ENCODE measurements at regions not wholly inside any gene's neighbourhood (a gene's known extent, or its start where the extent isn't known, plus 50 kb on each side); places are given as distances from the start of the nearest gene placed in this dataset.

DNA sequence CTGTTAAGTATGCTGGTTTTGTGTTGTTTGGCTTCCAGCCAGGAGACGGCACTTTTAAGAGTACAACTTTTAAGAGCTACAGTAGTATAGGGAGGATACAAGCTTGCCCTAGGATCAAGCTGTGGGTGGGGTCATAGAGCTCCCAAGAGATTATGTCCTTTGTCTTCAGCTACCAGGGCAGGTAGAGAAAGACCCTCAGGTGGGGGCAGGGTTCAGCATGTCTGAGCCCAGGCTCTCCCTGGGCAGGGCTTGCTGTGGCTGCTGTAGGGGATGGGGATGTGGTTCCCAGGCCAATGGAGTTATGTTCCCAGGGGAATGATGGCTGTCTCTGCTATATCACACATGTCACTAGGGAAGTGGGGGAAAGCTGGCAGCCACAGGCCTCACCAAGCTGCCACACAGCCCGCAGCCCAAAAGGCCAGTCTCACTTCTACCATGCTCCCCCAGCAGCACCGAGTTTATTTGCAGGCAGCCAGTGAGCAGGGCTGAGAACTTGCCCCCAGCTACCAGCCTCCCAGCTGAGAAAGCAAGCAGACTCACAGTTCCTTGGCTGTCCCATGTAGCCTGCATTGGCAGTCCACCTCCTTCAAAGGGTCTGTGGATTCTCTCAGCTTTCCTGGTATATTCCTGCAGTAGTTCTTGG lies 105.7 kb upstream of the ERBB4 start:
- DNase-seq (ENCODE audit: low spot score) (no peak), ATAC-seq (ENCODE audit: low read depth) (no peak)
- H3K9me3 ChIP-seq (ENCODE audit: severe bottlenecking), result no peaks in the 10 kb centered on the region
- H3K27me3 ChIP-seq (ENCODE audit: insufficient read depth, poor library complexity, severe bottlenecking), result no peaks in the 10 kb centered on the region
- no peak for TF ChIP-seq CTCF (IDR thresholded peaks at IDR 0.05; ENCODE audit: poor library complexity, severe bottlenecking)
- H3K27ac ChIP-seq (ENCODE audit: poor library complexity, severe bottlenecking), result no peak overlapping the region
- H3K36me3 ChIP-seq (ENCODE audit: low read depth), result no peaks in the 10 kb centered on the region
- H3K4me3 ChIP-seq (ENCODE audit: severe bottlenecking), result no peak overlapping the region
- peaks cover 25% of the 10 kb centered on the region for H3K4me1 ChIP-seq (ENCODE audit: insufficient read depth, poor library complexity, severe bottlenecking)

GRCh38 chr2:212640428-212640827 lies 101.8 kb upstream of the ERBB4 start:
- no peak for ATAC-seq (ENCODE audit: low read depth)
- DNase-seq (ENCODE audit: low spot score), result no peak

DNA sequence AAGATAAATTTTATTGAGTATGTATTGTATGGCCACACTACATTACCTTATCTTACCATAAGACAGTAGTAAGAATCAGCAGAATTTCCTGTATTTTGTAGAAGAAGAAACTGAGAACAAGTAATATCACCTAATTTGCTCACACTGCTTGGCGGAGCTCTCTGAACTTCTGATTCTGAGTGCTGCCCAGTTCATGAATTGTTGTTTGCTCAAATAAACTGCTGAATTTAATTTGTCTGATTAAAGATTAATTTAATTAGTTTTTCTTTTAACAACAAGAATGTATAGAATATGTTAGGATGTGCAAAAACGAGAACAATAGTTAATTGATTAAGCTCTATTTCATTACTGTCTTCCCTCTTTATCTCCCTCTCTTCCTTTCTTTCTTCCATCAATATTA lies 100.1 kb upstream of the ERBB4 start:
- no peak for ATAC-seq (ENCODE audit: low read depth)
- no peak for DNase-seq (ENCODE audit: low spot score)
- TF ChIP-seq CTCF (IDR thresholded peaks at IDR 0.05; ENCODE audit: poor library complexity, severe bottlenecking), result no peak
- H3K9me3 ChIP-seq (ENCODE audit: severe bottlenecking), result no peaks in the 10 kb centered on the region
- no peaks in the 10 kb centered on the region for H3K36me3 ChIP-seq (ENCODE audit: low read depth)
- peaks cover 10% of the 10 kb centered on the region for H3K4me1 ChIP-seq (ENCODE audit: insufficient read depth, poor library complexity, severe bottlenecking)
- no peak overlapping the region for H3K4me3 ChIP-seq (ENCODE audit: severe bottlenecking)
- no peaks in the 10 kb centered on the region for H3K27me3 ChIP-seq (ENCODE audit: insufficient read depth, poor library complexity, severe bottlenecking)
- no peak overlapping the region for H3K27ac ChIP-seq (ENCODE audit: poor library complexity, severe bottlenecking)

More at GRCh38 chr2:212640428-212640827, 101.8 kb upstream of the ERBB4 start:
- Histone ChIP-seq H3K9me3 (ENCODE audit: severe bottlenecking) (no peaks in the 10 kb centered on the region), H3K27me3 (ENCODE audit: insufficient read depth, poor library complexity, severe bottlenecking) (no peaks in the 10 kb centered on the region), H3K4me1 (ENCODE audit: insufficient read depth, poor library complexity, severe bottlenecking) (peaks cover 10% of the 10 kb centered on the region), H3K27ac (ENCODE audit: poor library complexity, severe bottlenecking) (no peak overlapping the region), H3K36me3 (ENCODE audit: low read depth) (no peaks in the 10 kb centered on the region), H3K4me3 (ENCODE audit: severe bottlenecking) (no peak overlapping the region)
- no peak for TF ChIP-seq CTCF (IDR thresholded peaks at IDR 0.05; ENCODE audit: poor library complexity, severe bottlenecking)

- H3K27ac ChIP-seq (ENCODE audit: poor library complexity, severe bottlenecking), result no peak overlapping the region
- no peaks in the 10 kb centered on the region for H3K9me3 ChIP-seq (ENCODE audit: severe bottlenecking)
- no peak overlapping the region for H3K4me3 ChIP-seq (ENCODE audit: severe bottlenecking)
- H3K27me3 ChIP-seq (ENCODE audit: insufficient read depth, poor library complexity, severe bottlenecking), result no peaks in the 10 kb centered on the region
- no peaks in the 10 kb centered on the region for H3K36me3 ChIP-seq (ENCODE audit: low read depth)
- ATAC-seq (ENCODE audit: low read depth), result no peak
- no peaks in the 10 kb centered on the region for H3K4me1 ChIP-seq (ENCODE audit: insufficient read depth, poor library complexity, severe bottlenecking)
- TF ChIP-seq CTCF (IDR thresholded peaks at IDR 0.05; ENCODE audit: poor library complexity, severe bottlenecking), result no peak
- DNase-seq (ENCODE audit: low spot score), result no peak
Measured at GRCh38 chr2:212628586-212628985, 90.0 kb upstream of the ERBB4 start.

GRCh38 chr2:212626371-212626918 lies 87.8 kb upstream of the ERBB4 start:
- Histone ChIP-seq H3K4me1 (ENCODE audit: insufficient read depth, poor library complexity, severe bottlenecking) (no peaks in the 10 kb centered on the region), H3K36me3 (ENCODE audit: low read depth) (no peaks in the 10 kb centered on the region), H3K9me3 (ENCODE audit: severe bottlenecking) (no peaks in the 10 kb centered on the region), H3K27ac (ENCODE audit: poor library complexity, severe bottlenecking) (no peak overlapping the region), H3K27me3 (ENCODE audit: insufficient read depth, poor library complexity, severe bottlenecking) (no peaks in the 10 kb centered on the region), H3K4me3 (ENCODE audit: severe bottlenecking) (no peak overlapping the region)
- TF ChIP-seq CTCF (IDR thresholded peaks at IDR 0.05; ENCODE audit: poor library complexity, severe bottlenecking), result no peak
- peak; percentile 40; the same call in 1 of the 3 replicates for ATAC-seq (ENCODE audit: low read depth)
- DNase-seq (ENCODE audit: low spot score), result no peak
